Liver (tissue), 8 donors: ENCODE measurements at regions not wholly inside any gene's neighbourhood (a gene's known extent, or its start where the extent isn't known, plus 50 kb on each side); places are given as distances from the start of the nearest gene placed in this dataset.

ENCODE experiments used
- DNase-seq: peaks from one replicate; pipeline ENCODE4 v3.0.0-alpha.2; 2017; ENCODE audit warnings: low spot score
- H3K27ac ChIP-seq, 2 donors: one replicate each; pipeline ENCODE4 v1.7.0; 2013; ENCODE audit warnings: inconsistent platforms in 2 of 2, low read length in 2 of 2, control low read depth in 1 of 2, low read depth in 1 of 2, mild to moderate bottlenecking in 1 of 2
- H3K27me3 ChIP-seq, 4 donors: one replicate each; pipeline versions ENCODE4 v1.6.1 to v1.7.0; 2013; ENCODE audit warnings: low read length in 3 of 4, inconsistent platforms in 1 of 4, mild to moderate bottlenecking in 1 of 4, moderate library complexity in 1 of 4; ENCODE audit not compliant: control insufficient read depth in 4 of 4, insufficient read depth in 4 of 4
- H3K36me3 ChIP-seq, 4 donors: one replicate each; pipeline versions ENCODE4 v1.6.1 to v1.7.0; 2013; ENCODE audit warnings: low read length in 3 of 4, mild to moderate bottlenecking in 3 of 4, low read depth in 1 of 4, moderate library complexity in 1 of 4; ENCODE audit not compliant: control insufficient read depth in 4 of 4, insufficient read depth in 3 of 4
- H3K4me1 ChIP-seq, 4 donors: one replicate each; pipeline versions ENCODE4 v1.6.1 to v1.7.0; 2013; ENCODE audit warnings: low read length in 3 of 4, mild to moderate bottlenecking in 3 of 4, moderate library complexity in 1 of 4; ENCODE audit not compliant: control insufficient read depth in 4 of 4, insufficient read depth in 4 of 4
- H3K4me3 ChIP-seq, 3 donors: one replicate each; pipeline versions ENCODE4 v1.6.1 to v1.7.0; 2013; ENCODE audit warnings: low read length in 3 of 3, control low read depth in 1 of 3, low read depth in 1 of 3, mild to moderate bottlenecking in 1 of 3
- H3K9ac ChIP-seq, 2 donors: one replicate each; pipeline ENCODE4 v1.7.0; 2013; ENCODE audit warnings: low read length in 2 of 2, mild to moderate bottlenecking in 2 of 2, moderate library complexity in 2 of 2, control low read depth in 1 of 2, low read depth in 1 of 2
- H3K9me3 ChIP-seq, 4 donors: one replicate each; pipeline versions ENCODE4 v1.6.1 to v1.7.0; 2013; ENCODE audit warnings: low read length in 3 of 4; ENCODE audit not compliant: control insufficient read depth in 4 of 4
- ATF3 ChIP-seq: IDR thresholded peaks from 2 replicates; pipeline ENCODE4 v1.6.1; 2016; ENCODE audit warnings: antibody characterized with exemption
- EGR1 ChIP-seq, 2 donors: IDR thresholded peaks; 2 replicates each; pipeline ENCODE4 v1.6.1; 2016 to 2018; ENCODE audit warnings: antibody characterized with exemption in 2 of 2, low read depth in 2 of 2
- FOXA1 ChIP-seq: IDR thresholded peaks from 2 replicates; pipeline ENCODE4 v1.6.1; 2016; ENCODE audit warnings: antibody characterized with exemption
- FOXA2 ChIP-seq: IDR thresholded peaks from 2 replicates; pipeline ENCODE4 v1.6.1; 2016; ENCODE audit warnings: antibody characterized with exemption
- GABPA ChIP-seq, 2 donors: IDR thresholded peaks in 1 of 2; conservative IDR thresholded peaks in 1 of 2; 2 replicates each; pipeline ENCODE4 v1.6.1; 2016; ENCODE audit warnings: antibody characterized with exemption in 2 of 2, mild to moderate bottlenecking in 1 of 2, moderate library complexity in 1 of 2
- HNF4A ChIP-seq, 2 donors: conservative IDR thresholded peaks; 2 replicates each; pipeline ENCODE4 v1.6.1; 2016; ENCODE audit warnings: antibody characterized with exemption in 2 of 2, mild to moderate bottlenecking in 2 of 2
- HNF4G ChIP-seq: IDR thresholded peaks from 2 replicates; pipeline ENCODE4 v1.6.1; 2016; ENCODE audit warnings: antibody characterized with exemption
- JUND ChIP-seq, 2 donors: IDR thresholded peaks; 2 replicates each; pipeline ENCODE4 v1.6.1; 2016; ENCODE audit warnings: antibody characterized with exemption in 2 of 2
- NR2F2 ChIP-seq: IDR thresholded peaks from 2 replicates; pipeline ENCODE4 v1.6.1; 2016; ENCODE audit warnings: antibody characterized with exemption
- RAD21 ChIP-seq, 2 donors: IDR thresholded peaks; 2 replicates each; pipeline ENCODE4 v1.6.1; 2016; ENCODE audit warnings: antibody characterized with exemption in 2 of 2, mild to moderate bottlenecking in 2 of 2
- WGBS: extraction: QIAGEN DNeasy Blood & Tissue Kit; methylation state at CpG from one replicate; pipeline ENCODE4 v1.1.7; 2013; 5-methylcytosine and 5-hydroxymethylcytosine counted together
- TF ChIP-seq, protein P1 (sequence below): IDR thresholded peaks from 2 replicates; pipeline ENCODE4 v1.6.1; 2016; ENCODE audit warnings: antibody characterized with exemption
- TF ChIP-seq, protein P2 (sequence below): fragments of 150-350 bp; IDR thresholded peaks from 2 replicates; pipeline ENCODE4 v1.5.1; 2017; ENCODE audit warnings: improper control_type of control experiment, low read depth, low read length; ENCODE audit not compliant: missing input control
- TF ChIP-seq, protein P3 (sequence below): IDR thresholded peaks from 2 replicates; pipeline ENCODE4 v1.6.1; 2016; ENCODE audit warnings: antibody characterized with exemption, mild to moderate bottlenecking
- TF ChIP-seq, protein P4 (sequence below): IDR thresholded peaks from 2 replicates; pipeline ENCODE4 v1.6.1; 2016; ENCODE audit warnings: antibody characterized with exemption
- donor health status: healthy.
- donor health status: healthy.
- donor health status: healthy.
- donor health status: healthy.
- donor health status: healthy.

DNA sequence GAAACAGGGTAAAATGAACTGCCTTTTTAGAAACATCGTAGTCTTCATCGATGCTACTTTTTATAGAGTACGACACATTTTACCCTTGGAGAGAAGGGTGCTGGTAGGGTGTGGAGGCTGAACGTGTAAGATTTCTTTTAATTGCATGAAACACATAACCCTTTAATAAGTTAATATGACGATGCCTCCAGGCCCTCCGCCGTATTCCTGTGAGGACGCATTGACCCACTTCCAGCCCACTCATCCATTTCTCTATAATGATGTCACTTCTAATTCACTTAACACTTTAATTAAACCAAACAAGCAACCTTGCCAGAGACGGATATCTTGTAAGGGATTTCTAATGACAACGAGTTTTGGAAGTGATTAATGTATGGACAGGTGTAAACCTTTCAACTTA, 158.7 kb downstream of the IRX2 start:
- 80% methylated on average over 10 of the region's 10 CpGs for WGBS
- no peaks in the 10 kb centered on the region for H3K9me3 ChIP-seq
- no peak for DNase-seq
- H3K4me1 ChIP-seq, result no peaks in the 10 kb centered on the region
- no peak overlapping the region for H3K4me3 ChIP-seq
- H3K27me3 ChIP-seq, result peaks cover 0 to 3% (median 0%) of the 10 kb centered on the region in 4 donors
- no peak for TF ChIP-seq FOXA2
- TF ChIP-seq, protein P1, sequence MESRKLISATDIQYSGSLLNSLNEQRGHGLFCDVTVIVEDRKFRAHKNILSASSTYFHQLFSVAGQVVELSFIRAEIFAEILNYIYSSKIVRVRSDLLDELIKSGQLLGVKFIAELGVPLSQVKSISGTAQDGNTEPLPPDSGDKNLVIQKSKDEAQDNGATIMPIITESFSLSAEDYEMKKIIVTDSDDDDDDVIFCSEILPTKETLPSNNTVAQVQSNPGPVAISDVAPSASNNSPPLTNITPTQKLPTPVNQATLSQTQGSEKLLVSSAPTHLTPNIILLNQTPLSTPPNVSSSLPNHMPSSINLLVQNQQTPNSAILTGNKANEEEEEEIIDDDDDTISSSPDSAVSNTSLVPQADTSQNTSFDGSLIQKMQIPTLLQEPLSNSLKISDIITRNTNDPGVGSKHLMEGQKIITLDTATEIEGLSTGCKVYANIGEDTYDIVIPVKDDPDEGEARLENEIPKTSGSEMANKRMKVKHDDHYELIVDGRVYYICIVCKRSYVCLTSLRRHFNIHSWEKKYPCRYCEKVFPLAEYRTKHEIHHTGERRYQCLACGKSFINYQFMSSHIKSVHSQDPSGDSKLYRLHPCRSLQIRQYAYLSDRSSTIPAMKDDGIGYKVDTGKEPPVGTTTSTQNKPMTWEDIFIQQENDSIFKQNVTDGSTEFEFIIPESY, result no peak
- no peaks in the 10 kb centered on the region for H3K36me3 ChIP-seq
- no peak overlapping the region for H3K9ac ChIP-seq
- no peak overlapping the region for H3K27ac ChIP-seq

GRCh38 chr5:2591777-2592453, 159.6 kb downstream of the IRX2 start:
- no peak for DNase-seq
- WGBS, result 59% methylated on average over 19 of the region's 19 CpGs
- Histone ChIP-seq H3K27me3 (peaks cover 0 to 3% (median 0%) of the 10 kb centered on the region in 4 donors), H3K36me3 (no peaks in the 10 kb centered on the region), H3K4me1 (no peaks in the 10 kb centered on the region), H3K4me3 (no peak overlapping the region), H3K9me3 (no peaks in the 10 kb centered on the region), H3K27ac (no peak overlapping the region), H3K9ac (no peak overlapping the region)
- TF ChIP-seq FOXA1 (no peak), JUND (IDR thresholded peaks at IDR 0.05) (no peak), NR2F2 (no peak)

- Histone ChIP-seq H3K27me3 (peaks cover 0 to 1% (median 0%) of the 10 kb centered on the region in 4 donors), H3K4me3 (no peak overlapping the region), H3K36me3 (no peaks in the 10 kb centered on the region), H3K9ac (no peak overlapping the region), H3K4me1 (no peaks in the 10 kb centered on the region), H3K27ac (no peak overlapping the region), H3K9me3 (peaks cover 0 to 1% (median 0%) of the 10 kb centered on the region in 4 donors)
- no peak for DNase-seq
- TF ChIP-seq NR2F2, result no peak
- TF ChIP-seq, protein P1, result no peak
- TF ChIP-seq HNF4A (conservative IDR thresholded peaks at IDR 0.05), result no peak
- no peak for TF ChIP-seq FOXA1
- no peak for TF ChIP-seq FOXA2
- TF ChIP-seq RAD21 (IDR thresholded peaks at IDR 0.05), result no peak
- no peak for TF ChIP-seq HNF4G
- no peak for TF ChIP-seq GABPA (IDR thresholded peaks at IDR 0.05 in 1 of 2, conservative IDR thresholded peaks at IDR 0.05 in 1 of 2)
- TF ChIP-seq, protein P2, sequence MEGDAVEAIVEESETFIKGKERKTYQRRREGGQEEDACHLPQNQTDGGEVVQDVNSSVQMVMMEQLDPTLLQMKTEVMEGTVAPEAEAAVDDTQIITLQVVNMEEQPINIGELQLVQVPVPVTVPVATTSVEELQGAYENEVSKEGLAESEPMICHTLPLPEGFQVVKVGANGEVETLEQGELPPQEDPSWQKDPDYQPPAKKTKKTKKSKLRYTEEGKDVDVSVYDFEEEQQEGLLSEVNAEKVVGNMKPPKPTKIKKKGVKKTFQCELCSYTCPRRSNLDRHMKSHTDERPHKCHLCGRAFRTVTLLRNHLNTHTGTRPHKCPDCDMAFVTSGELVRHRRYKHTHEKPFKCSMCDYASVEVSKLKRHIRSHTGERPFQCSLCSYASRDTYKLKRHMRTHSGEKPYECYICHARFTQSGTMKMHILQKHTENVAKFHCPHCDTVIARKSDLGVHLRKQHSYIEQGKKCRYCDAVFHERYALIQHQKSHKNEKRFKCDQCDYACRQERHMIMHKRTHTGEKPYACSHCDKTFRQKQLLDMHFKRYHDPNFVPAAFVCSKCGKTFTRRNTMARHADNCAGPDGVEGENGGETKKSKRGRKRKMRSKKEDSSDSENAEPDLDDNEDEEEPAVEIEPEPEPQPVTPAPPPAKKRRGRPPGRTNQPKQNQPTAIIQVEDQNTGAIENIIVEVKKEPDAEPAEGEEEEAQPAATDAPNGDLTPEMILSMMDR, result no peak
- TF ChIP-seq ATF3, result no peak
- TF ChIP-seq, protein P3, sequence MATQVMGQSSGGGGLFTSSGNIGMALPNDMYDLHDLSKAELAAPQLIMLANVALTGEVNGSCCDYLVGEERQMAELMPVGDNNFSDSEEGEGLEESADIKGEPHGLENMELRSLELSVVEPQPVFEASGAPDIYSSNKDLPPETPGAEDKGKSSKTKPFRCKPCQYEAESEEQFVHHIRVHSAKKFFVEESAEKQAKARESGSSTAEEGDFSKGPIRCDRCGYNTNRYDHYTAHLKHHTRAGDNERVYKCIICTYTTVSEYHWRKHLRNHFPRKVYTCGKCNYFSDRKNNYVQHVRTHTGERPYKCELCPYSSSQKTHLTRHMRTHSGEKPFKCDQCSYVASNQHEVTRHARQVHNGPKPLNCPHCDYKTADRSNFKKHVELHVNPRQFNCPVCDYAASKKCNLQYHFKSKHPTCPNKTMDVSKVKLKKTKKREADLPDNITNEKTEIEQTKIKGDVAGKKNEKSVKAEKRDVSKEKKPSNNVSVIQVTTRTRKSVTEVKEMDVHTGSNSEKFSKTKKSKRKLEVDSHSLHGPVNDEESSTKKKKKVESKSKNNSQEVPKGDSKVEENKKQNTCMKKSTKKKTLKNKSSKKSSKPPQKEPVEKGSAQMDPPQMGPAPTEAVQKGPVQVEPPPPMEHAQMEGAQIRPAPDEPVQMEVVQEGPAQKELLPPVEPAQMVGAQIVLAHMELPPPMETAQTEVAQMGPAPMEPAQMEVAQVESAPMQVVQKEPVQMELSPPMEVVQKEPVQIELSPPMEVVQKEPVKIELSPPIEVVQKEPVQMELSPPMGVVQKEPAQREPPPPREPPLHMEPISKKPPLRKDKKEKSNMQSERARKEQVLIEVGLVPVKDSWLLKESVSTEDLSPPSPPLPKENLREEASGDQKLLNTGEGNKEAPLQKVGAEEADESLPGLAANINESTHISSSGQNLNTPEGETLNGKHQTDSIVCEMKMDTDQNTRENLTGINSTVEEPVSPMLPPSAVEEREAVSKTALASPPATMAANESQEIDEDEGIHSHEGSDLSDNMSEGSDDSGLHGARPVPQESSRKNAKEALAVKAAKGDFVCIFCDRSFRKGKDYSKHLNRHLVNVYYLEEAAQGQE, result no peak
- TF ChIP-seq, protein P4, sequence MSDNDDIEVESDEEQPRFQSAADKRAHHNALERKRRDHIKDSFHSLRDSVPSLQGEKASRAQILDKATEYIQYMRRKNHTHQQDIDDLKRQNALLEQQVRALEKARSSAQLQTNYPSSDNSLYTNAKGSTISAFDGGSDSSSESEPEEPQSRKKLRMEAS, result no peak
- no peak for TF ChIP-seq JUND (IDR thresholded peaks at IDR 0.05)
- TF ChIP-seq EGR1 (IDR thresholded peaks at IDR 0.05; ENCODE audit: low read depth in 2 of 2), result no peak
- WGBS, result 74% methylated on average over 9 of the region's 9 CpGs
Measured at GRCh38 chr5:2588850-2589501, 162.5 kb downstream of the IRX2 start.
